NCI-H2196 treated with DMSO at 0.1 percent for 48 hours (cell line): ENCODE measurements at regions not wholly inside any gene's neighbourhood (a gene's known extent, or its start where the extent isn't known, plus 50 kb on each side); places are given as distances from the start of the nearest gene placed in this dataset.

Experiments
- DNase-seq: peaks from one replicate; lab custom pipeline; 2025; ENCODE audit not compliant: unreplicated experiment; lab: John Stamatoyannopoulos, UW

- no peak for DNase-seq
Observed at GRCh38 chr2:105150231-105150630, 91.3 kb upstream of the GPR45 start.

DNA sequence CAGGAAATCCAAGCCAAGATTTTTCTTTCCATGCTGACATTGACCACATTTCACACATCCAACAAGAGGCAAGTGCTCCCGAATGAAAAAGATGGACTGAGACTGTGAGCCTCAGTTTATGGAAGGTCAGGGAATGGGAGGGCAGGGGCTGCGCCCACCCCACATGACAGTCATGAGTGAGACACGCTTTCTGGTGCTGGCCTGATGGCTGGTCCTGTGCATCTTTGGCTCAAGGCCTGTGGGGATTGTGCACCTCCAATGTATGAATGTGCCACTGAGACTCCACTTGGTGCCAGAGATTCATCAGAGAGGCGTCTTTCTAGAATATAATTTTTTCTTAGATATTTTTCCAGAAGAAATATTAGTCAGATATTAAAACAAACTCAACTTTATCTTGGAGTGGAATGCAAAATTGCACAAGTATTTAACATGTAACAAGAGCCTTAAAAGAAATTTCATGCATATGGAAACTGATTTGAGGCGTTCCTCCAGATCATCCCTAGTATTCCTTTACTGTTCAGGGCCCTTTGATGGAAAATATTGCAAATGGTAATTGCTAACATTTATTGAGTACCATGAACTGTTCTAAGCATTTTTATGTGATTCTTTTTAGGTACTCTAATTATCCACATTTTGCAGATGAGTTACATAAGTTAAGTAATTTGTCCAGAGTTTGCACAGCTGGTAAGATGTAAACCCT lies 87.3 kb upstream of the GPR45 start:
- DNase-seq: no peak

DNA sequence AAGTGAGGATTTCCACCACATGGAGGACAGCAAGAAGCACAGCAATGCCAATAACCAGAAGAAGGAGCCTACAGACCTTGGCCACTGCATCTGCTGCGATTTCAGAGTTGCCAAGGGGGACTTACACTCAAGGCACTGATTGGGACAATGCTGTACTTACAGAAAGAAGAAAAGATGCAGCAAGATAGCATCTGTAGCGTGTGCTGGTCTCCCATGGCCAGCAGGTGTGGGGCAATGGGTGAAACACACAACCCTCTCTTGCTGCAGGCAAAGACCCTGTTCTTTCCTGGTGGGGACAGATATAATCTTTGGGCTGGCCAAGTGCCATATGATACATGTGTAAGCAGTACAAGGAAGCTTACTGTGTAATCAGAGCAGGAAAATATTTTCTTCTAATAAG lies 85.4 kb upstream of the GPR45 start:
- no peak for DNase-seq

- no peak for DNase-seq
Observed at GRCh38 chr2:105158002-105158401, 83.5 kb upstream of the GPR45 start.

- no peak for DNase-seq
Observed at GRCh38 chr2:105166688-105167087, 74.9 kb upstream of the GPR45 start.

GRCh38 chr2:105168543-105168942 lies 73.0 kb upstream of the GPR45 start:
- no peak for DNase-seq

GRCh38 chr2:105175231-105175630 lies 66.3 kb upstream of the GPR45 start:
- DNase-seq: no peak

- no peak for DNase-seq
Observed at GRCh38 chr2:105176429-105176828, 65.1 kb upstream of the GPR45 start.

DNA sequence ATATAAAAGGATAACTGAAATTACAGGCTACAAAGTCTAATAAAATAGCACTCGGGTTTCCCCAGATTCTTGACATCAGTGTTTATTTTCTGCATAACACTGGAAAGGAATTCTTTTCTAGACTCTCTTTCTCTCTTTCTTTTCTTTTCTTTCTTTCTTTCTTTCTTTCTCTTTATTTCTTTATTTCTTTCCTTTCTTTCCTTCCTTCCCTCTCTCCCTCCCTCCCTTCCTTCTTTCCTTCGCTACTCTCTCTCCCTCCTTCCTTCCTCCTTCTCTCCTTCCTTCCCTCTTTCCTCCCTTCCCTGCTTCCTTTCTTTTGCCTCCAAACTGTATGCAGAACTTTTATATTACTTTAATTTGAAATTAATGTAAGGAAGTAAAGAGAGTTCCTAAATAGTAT lies 64.5 kb upstream of the GPR45 start:
- no peak for DNase-seq

DNA sequence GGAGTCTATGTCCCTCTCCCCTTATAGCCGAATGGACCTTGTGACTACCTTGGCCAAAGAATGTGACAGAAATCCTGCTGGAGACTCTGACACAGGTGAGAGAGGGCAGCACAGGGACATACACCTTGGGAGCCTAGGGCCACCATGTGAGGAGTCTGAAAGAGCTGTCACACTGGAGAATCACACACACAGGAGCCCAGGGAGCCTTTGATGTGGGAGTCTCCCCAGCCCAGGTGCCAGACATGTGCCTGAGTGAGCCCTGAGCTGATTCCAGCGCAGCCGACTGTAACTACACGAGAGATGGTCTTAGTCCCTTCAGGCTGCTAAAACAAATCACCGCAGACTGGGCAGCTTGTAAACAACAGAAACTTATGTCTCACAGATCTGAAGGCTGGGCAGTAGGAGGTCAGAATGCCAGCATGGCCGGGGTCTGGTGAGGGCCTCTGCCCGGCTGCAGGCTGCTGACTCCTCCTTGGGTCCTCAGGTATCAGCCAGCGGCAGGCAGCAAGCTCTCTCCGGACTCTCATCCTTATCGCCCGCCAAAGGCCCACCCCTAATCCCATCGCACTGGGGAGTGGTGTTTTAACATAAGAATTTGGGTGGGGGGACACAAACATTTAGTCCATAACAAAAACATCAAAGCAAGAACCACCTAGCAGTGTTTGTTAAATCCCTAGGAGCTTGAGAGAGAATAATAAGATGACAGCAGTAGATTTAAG lies 63.8 kb upstream of the GPR45 start:
- no peak for DNase-seq

GRCh38 chr2:105179469-105180372 lies 61.8 kb upstream of the GPR45 start:
- DNase-seq: peak; percentile 18

GRCh38 chr2:105180491-105180972 lies 61.0 kb upstream of the GPR45 start:
- DNase-seq: no peak

- DNase-seq: no peak
Observed at GRCh38 chr2:105181282-105181681, 60.3 kb upstream of the GPR45 start.

DNA sequence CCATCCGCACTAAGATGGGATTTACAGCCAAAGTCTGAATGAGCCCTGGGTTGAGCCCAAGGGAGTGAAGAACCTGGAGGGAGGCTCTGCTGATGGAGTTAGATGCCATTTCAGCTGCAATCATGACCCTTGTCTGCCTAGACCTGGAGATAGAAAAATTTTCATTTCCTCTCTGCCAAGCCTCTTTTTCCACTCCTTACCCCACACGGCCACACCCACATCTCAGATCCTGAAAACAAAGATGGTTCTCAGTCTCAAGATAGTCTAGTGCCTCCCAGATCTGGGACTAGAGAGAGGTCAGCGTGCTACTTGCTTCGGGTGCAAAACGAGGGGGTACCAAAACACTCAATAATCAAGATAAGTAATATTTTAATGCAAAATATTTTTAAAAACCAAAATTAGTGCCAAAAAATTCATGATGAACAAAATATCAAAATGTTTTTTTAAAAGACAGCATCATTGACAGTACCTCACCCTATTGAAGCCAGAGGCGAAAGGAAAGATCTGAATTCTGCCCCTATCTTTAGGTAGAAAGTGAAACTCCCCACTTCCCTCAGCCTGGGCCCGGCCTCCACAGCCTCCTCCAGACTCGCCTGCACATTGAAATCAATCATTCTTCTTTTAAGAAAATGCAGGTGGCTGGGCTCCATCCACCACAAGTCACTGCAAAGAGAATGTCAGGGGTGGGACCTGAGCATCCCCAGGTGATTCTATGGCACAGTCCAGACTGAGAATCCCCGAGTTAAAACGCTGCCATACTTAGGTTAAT lies 57.8 kb upstream of the GPR45 start:
- no peak for DNase-seq

DNA sequence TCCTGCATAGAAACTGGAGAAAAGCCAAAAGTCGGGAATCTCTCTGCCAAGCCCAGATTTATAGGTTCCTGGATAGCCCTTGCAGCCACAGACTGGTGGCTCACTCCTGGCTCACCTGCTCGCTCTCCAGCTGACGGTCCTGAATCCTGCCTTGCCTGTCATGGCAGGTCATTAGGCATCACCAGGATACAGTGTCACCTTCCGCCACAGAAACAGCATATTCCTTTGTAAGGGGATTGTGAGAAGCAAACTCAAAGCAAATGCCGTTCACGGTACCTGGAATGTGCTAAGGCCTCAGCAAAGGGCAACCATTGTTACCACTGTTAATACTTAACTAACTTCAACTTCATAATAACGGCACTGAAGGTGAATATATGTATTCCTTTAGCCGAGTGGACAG lies 57.1 kb upstream of the GPR45 start:
- DNase-seq: no peak

- DNase-seq: no peak
Observed at GRCh38 chr2:105186967-105187498, 54.5 kb upstream of the GPR45 start.

DNA sequence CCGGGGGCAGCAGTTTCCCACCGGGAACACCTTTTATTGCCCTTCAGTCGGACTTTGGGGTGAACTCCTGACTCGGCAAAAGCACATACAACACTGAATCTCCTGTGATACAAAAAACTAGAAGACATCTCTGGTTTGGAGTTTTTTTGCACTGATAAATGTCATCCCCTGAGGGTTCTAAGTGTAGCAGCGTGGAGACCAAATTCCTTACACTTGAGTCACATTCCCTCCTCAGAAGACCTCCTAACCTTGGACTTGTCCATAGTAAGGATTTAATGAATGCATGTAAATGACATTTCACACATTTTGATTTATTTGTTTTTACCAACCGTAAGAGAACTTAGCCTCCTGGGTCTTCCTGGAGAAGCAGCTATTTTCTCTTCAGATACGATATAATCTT lies 54.0 kb upstream of the GPR45 start:
- no peak for DNase-seq

DNA sequence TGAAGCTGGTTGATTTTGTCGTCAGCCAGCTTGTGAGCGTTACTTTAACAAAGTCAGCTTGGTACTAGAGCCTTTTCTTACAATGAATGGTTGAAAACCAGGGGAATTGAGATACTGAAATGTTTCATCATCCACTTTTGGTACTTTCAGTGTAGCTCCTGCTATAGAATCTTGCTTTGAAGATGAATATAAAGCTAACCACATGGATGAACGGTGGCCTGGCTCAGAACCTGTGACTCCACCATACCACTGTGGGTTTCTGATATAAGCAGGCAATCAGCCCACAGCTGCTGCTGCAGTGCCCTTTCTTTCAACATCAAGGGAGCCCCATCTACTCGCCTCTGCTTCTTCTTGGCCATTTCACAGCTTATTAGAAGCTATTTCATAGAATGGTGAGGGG lies 53.2 kb upstream of the GPR45 start:
- no peak for DNase-seq
